GM23338 (cell line): ENCODE measurements at regions not wholly inside any gene's neighbourhood (a gene's known extent, or its start where the extent isn't known, plus 50 kb on each side); places are given as distances from the start of the nearest gene placed in this dataset.

Experiments used
- ATAC-seq: fragments of 200-7000 bp; cut with Tn5 transposase; 3 replicates; pipeline ENCODE4 v1.9.1; 2020
- DNase-seq: peaks from one replicate; pipeline ENCODE4 v3.0.0-alpha.2; 2015; ENCODE audit warnings: low spot score
- H2AFZ ChIP-seq: fragments of 200-600 bp; sonication (generic); 2 replicates; pipeline ENCODE4 v1.8.0; 2016; ENCODE audit warnings: antibody characterized with exemption, mild to moderate bottlenecking, moderate library complexity
- H3F3A ChIP-seq: fragments of 200-600 bp; sonication (generic); replicated peaks from 2 replicates; pipeline ENCODE4 v1.8.0; 2017; ENCODE audit warnings: antibody characterized with exemption, mixed run types, low read depth
- H3K27ac ChIP-seq: fragments of 200-600 bp; sonication (generic); 2 replicates; pipeline ENCODE4 v1.6.1; 2016; ENCODE audit warnings: low read depth
- H3K27me3 ChIP-seq: fragments of 200-600 bp; sonication (generic); 2 replicates; pipeline ENCODE4 v1.8.0; 2016; ENCODE audit warnings: mild to moderate bottlenecking, mixed run types, moderate library complexity; ENCODE audit not compliant: insufficient read depth
- H3K36me3 ChIP-seq: fragments of 200-600 bp; sonication (generic); 2 replicates; pipeline ENCODE4 v1.8.0; 2016; ENCODE audit warnings: mild to moderate bottlenecking; ENCODE audit not compliant: insufficient read depth
- H3K4me1 ChIP-seq: fragments of 200-600 bp; sonication (generic); 2 replicates; pipeline ENCODE4 v1.8.0; 2016; ENCODE audit warnings: mild to moderate bottlenecking, moderate library complexity; ENCODE audit not compliant: insufficient read depth
- H3K4me2 ChIP-seq: fragments of 200-600 bp; sonication (generic); 2 replicates; pipeline ENCODE4 v1.7.1; 2017; ENCODE audit warnings: mixed run types
- H3K4me3 ChIP-seq: fragments of 200-600 bp; sonication (generic); 2 replicates; pipeline ENCODE4 v1.6.1; 2016; ENCODE audit warnings: mixed run types
- H3K79me2 ChIP-seq: fragments of 200-600 bp; sonication (generic); replicated peaks from 2 replicates; pipeline ENCODE4 v1.8.0; 2017; ENCODE audit warnings: mild to moderate bottlenecking; ENCODE audit not compliant: insufficient read depth
- H3K9me2 ChIP-seq: fragments of 200-600 bp; sonication (generic); 2 replicates; pipeline ENCODE4 v1.8.0; 2017; ENCODE audit not compliant: insufficient read depth
- H4K20me1 ChIP-seq: fragments of 200-600 bp; sonication (generic); replicated peaks from 2 replicates; pipeline ENCODE4 v1.8.0; 2017; ENCODE audit warnings: mild to moderate bottlenecking; ENCODE audit not compliant: insufficient read depth
- H3K27ac Mint-ChIP-seq: 2 replicates; pipeline ENCODE4 v1.8.0; 2020; ENCODE audit warnings: inconsistent platforms, mild to moderate bottlenecking, moderate library complexity, mixed read lengths
- H3K27me3 Mint-ChIP-seq: 3 replicates; pipeline ENCODE4 v1.8.0; 2022; ENCODE audit warnings: low read depth, mild to moderate bottlenecking, moderate library complexity, mixed read lengths, inconsistent platforms; ENCODE audit not compliant: insufficient read depth, poor library complexity
- H3K36me3 Mint-ChIP-seq: 3 replicates; pipeline ENCODE4 v1.8.0; 2021; ENCODE audit warnings: low read depth, mild to moderate bottlenecking, inconsistent platforms, moderate library complexity, mixed read lengths
- H3K4me1 Mint-ChIP-seq: 3 replicates; pipeline ENCODE4 v1.8.0; 2020; ENCODE audit warnings: mild to moderate bottlenecking, inconsistent platforms, mixed read lengths
- H3K4me3 Mint-ChIP-seq: 3 replicates; pipeline ENCODE4 v1.8.0; 2021; ENCODE audit warnings: moderate library complexity, mild to moderate bottlenecking, inconsistent platforms, mixed read lengths
- H3K9me3 Mint-ChIP-seq: 3 replicates; pipeline ENCODE4 v1.8.0; 2020; ENCODE audit warnings: moderate library complexity, mild to moderate bottlenecking, inconsistent platforms, mixed read lengths
- CREB1 ChIP-seq: fragments of 250-450 bp; sonication (Bioruptor Pico); IDR thresholded peaks from 2 replicates; pipeline ENCODE4 v1.5.0; 2020; ENCODE audit warnings: low read depth, mild to moderate bottlenecking, moderate library complexity
- CTCF ChIP-seq, 2 experiments: fragments of 200-600 bp in 1 of 2; sonication (generic) in 1 of 2; conservative IDR thresholded peaks; 2 replicates each; pipeline versions ENCODE4 v1.5.1 to v1.6.1; 2016 to 2017; ENCODE audit warnings: antibody characterized with exemption in 2 of 2, low read depth in 2 of 2, mild to moderate bottlenecking in 2 of 2, moderate library complexity in 1 of 2
- ETS1 ChIP-seq: IDR thresholded peaks from 2 replicates; pipeline ENCODE4 v1.6.1; 2016; ENCODE audit warnings: antibody characterized with exemption
- EZH2 ChIP-seq: fragments of 200-600 bp; sonication (generic); IDR thresholded peaks from one replicate; pipeline ENCODE4 v1.8.0; 2017; ENCODE audit warnings: antibody characterized with exemption, mild to moderate bottlenecking, low read depth; ENCODE audit not compliant: unreplicated experiment
- EZH2phosphoT487 ChIP-seq: fragments of 200-600 bp; sonication (generic); IDR thresholded peaks from one replicate; pipeline ENCODE4 v1.8.1; 2018; ENCODE audit warnings: antibody characterized with exemption; ENCODE audit not compliant: unreplicated experiment
- JUNB ChIP-seq: IDR thresholded peaks from one replicate; pipeline ENCODE4 v1.6.1; 2016; ENCODE audit warnings: antibody characterized with exemption; ENCODE audit not compliant: unreplicated experiment
- NANOG ChIP-seq: IDR thresholded peaks from 2 replicates; pipeline ENCODE4 v1.6.1; 2016; ENCODE audit warnings: antibody characterized with exemption, borderline replicate concordance
- POLR2AphosphoS5 ChIP-seq: IDR thresholded peaks from 2 replicates; pipeline ENCODE4 v1.6.1; 2016; ENCODE audit warnings: antibody characterized with exemption, low read depth
- REST ChIP-seq: IDR thresholded peaks from one replicate; pipeline ENCODE4 v1.6.1; 2018; ENCODE audit warnings: antibody characterized with exemption; ENCODE audit not compliant: unreplicated experiment
- STAT1 ChIP-seq: IDR thresholded peaks from one replicate; pipeline ENCODE4 v1.6.1; 2016; ENCODE audit warnings: antibody characterized with exemption; ENCODE audit not compliant: unreplicated experiment
- ZNF114 ChIP-seq: fragments of 250-450 bp; sonication (Bioruptor Pico); IDR thresholded peaks from 2 replicates; pipeline ENCODE4 v1.5.0; 2020; ENCODE audit warnings: mild to moderate bottlenecking, moderate library complexity
- ZNF331 ChIP-seq: fragments of 250-450 bp; sonication (Bioruptor Pico); IDR thresholded peaks from 2 replicates; pipeline ENCODE4 v1.5.0; 2020; ENCODE audit warnings: low read depth, mild to moderate bottlenecking, moderate library complexity
- ZNF462 ChIP-seq: fragments of 250-450 bp; sonication (Bioruptor Pico); IDR thresholded peaks from 2 replicates; pipeline ENCODE4 v1.5.0; 2020; ENCODE audit warnings: mild to moderate bottlenecking, moderate library complexity

- Mint-ChIP-seq H3K36me3 (peaks cover 18% of the 10 kb centered on the region; the same call in 2 of the 3 replicates), H3K4me1 (no peaks in the 10 kb centered on the region), H3K27ac (no peak overlapping the region), H3K27me3 (no peaks in the 10 kb centered on the region), H3K9me3 (peaks cover 92% of the 10 kb centered on the region), H3K4me3 (no peak overlapping the region)
- Histone ChIP-seq H3K4me3 (no peak overlapping the region), H3K4me1 (no peaks in the 10 kb centered on the region), H3K27me3 (no peaks in the 10 kb centered on the region), H3K27ac (no peak overlapping the region), H4K20me1 (no peaks in the 10 kb centered on the region), H3K4me2 (no peak overlapping the region), H3K9me2 (no peaks in the 10 kb centered on the region), H2AFZ (no peak overlapping the region), H3K79me2 (no peaks in the 10 kb centered on the region), H3K36me3 (no peaks in the 10 kb centered on the region), H3F3A (no peaks in the 10 kb centered on the region)
- no peak for TF ChIP-seq ZNF114
- no peak for TF ChIP-seq ZNF331 (CRISPR knock-in tag)
- TF ChIP-seq CTCF (conservative IDR thresholded peaks at IDR 0.05; ENCODE audit: low read depth in 2 of 2), result no peak
- no peak for TF ChIP-seq REST
- TF ChIP-seq JUNB, result no peak
- no peak for TF ChIP-seq CREB1
- TF ChIP-seq ZNF462 (CRISPR knock-in tag), result no peak
- TF ChIP-seq ETS1, result no peak
- TF ChIP-seq NANOG, result no peak
- TF ChIP-seq EZH2phosphoT487, result no peak
- TF ChIP-seq EZH2, result no peak
- no peak for TF ChIP-seq STAT1
- no peak for TF ChIP-seq POLR2AphosphoS5
- ATAC-seq (no peak), DNase-seq (no peak)
Measured at GRCh38 chr16:35363510-35363909, 1904.1 kb downstream of the TP53TG3F start.
